IMR-90 (cell line): ENCODE measurements at regions not wholly inside any gene's neighbourhood (a gene's known extent, or its start where the extent isn't known, plus 50 kb on each side); places are given as distances from the start of the nearest gene placed in this dataset.

Experiments used
- ATAC-seq: fragments of 200-7000 bp; cut with Tn5 transposase; 2 replicates; pipeline ENCODE4 v1.9.1; 2020; ENCODE audit warnings: low read depth, mild to moderate bottlenecking, moderate library complexity
- BruUV-seq: library from RNA; stranded (reverse); fragments of 400-500 nt; replicated peaks from 2 replicates; lab custom pipeline; 2021; lab: Mats Ljungman, UMichigan
- CTCF ChIA-PET: fragments of 300-600 bp; formaldehyde crosslinking; extraction: SDS; loops from one replicate; lab custom pipeline; 2021; ENCODE audit warnings: antibody characterized with exemption; lab: Yijun Ruan, JAX
- POLR2A ChIA-PET: fragments of 300-600 bp; sonication (Branson Sonifier 250); formaldehyde crosslinking; loops from one replicate; lab custom pipeline; 2022; ENCODE audit warnings: antibody characterized with exemption; ENCODE audit not compliant: unreplicated experiment; lab: Charles Lee
- DNase-seq: peaks from one replicate; pipeline ENCODE4 v3.0.0; 2013
- H2AFZ ChIP-seq: replicated peaks from 2 replicates; pipeline ENCODE3; 2013; ENCODE audit warnings: low read length, mild to moderate bottlenecking; ENCODE audit not compliant: poor library complexity
- H2AK5ac ChIP-seq: 2 replicates; pipeline ENCODE4 v1.6.1; 2013; ENCODE audit warnings: low read depth, low read length, inconsistent platforms
- H2AK9ac ChIP-seq: replicated peaks from 2 replicates; pipeline ENCODE3; 2013; ENCODE audit warnings: mild to moderate bottlenecking, low read depth, low read length, moderate library complexity; ENCODE audit not compliant: poor library complexity
- H2BK120ac ChIP-seq: 2 replicates; pipeline ENCODE4 v1.6.1; 2013; ENCODE audit warnings: low read depth, low read length, inconsistent platforms
- H2BK15ac ChIP-seq: 3 replicates; pipeline ENCODE4 v1.6.1; 2013; ENCODE audit warnings: low read depth, low read length, inconsistent platforms
- H2BK20ac ChIP-seq: 2 replicates; pipeline ENCODE4 v1.6.1; 2013; ENCODE audit warnings: low read depth, mild to moderate bottlenecking, inconsistent platforms, low read length, moderate library complexity
- H2BK5ac ChIP-seq: 2 replicates; pipeline ENCODE4 v1.6.1; 2013; ENCODE audit warnings: mild to moderate bottlenecking, low read depth, low read length, inconsistent platforms; ENCODE audit not compliant: poor library complexity, severe bottlenecking
- H3K14ac ChIP-seq: replicated peaks from 2 replicates; pipeline ENCODE4 v1.6.1; 2013; ENCODE audit warnings: low read depth, low read length, inconsistent platforms
- H3K18ac ChIP-seq: 2 replicates; pipeline ENCODE4 v1.6.1; 2013; ENCODE audit warnings: low read depth, low read length, control low read depth
- H3K23ac ChIP-seq: 2 replicates; pipeline ENCODE4 v1.6.1; 2013; ENCODE audit warnings: low read depth, low read length, inconsistent platforms
- H3K27ac ChIP-seq: 2 replicates; pipeline ENCODE4 v1.5.1; 2013; ENCODE audit warnings: mild to moderate bottlenecking, control low read depth, low read length; ENCODE audit not compliant: insufficient read depth
- H3K27me3 ChIP-seq: 2 replicates; pipeline ENCODE4 v1.6.1; 2013; ENCODE audit warnings: low read length; ENCODE audit not compliant: control insufficient read depth, insufficient read depth
- H3K36me3 ChIP-seq: 2 replicates; pipeline ENCODE4 v1.6.1; 2013; ENCODE audit warnings: low read length, mixed read lengths; ENCODE audit not compliant: control insufficient read depth, insufficient read depth
- H3K4ac ChIP-seq: 2 replicates; pipeline ENCODE4 v1.6.1; 2013; ENCODE audit warnings: low read depth, low read length, inconsistent platforms
- H3K4me1 ChIP-seq: 2 replicates; pipeline ENCODE4 v1.6.1; 2013; ENCODE audit warnings: low read length, mixed read lengths; ENCODE audit not compliant: control insufficient read depth, insufficient read depth
- H3K4me2 ChIP-seq: 2 replicates; pipeline ENCODE4 v1.6.1; 2013; ENCODE audit warnings: low read depth, mild to moderate bottlenecking, control low read depth, low read length, moderate library complexity
- H3K4me3 ChIP-seq: 2 replicates; pipeline ENCODE4 v1.5.1; 2013; ENCODE audit warnings: low read depth, mild to moderate bottlenecking, control low read depth, low read length, moderate library complexity; ENCODE audit not compliant: insufficient read depth
- H3K56ac ChIP-seq: 2 replicates; pipeline ENCODE4 v1.6.1; 2013; ENCODE audit warnings: low read length, inconsistent platforms; ENCODE audit not compliant: insufficient read depth; ENCODE audit errors: extremely low read depth
- H3K79me1 ChIP-seq, 2 experiments: 2 replicates each; pipeline ENCODE4 v1.6.1; 2013; ENCODE audit warnings: low read length in 2 of 2, inconsistent platforms in 1 of 2, low read depth in 1 of 2
- H3K9ac ChIP-seq: 2 replicates; pipeline ENCODE4 v1.6.1; 2013; ENCODE audit warnings: low read depth, low read length, control low read depth
- H3K9me1 ChIP-seq: 2 replicates; pipeline ENCODE4 v1.6.1; 2013; ENCODE audit warnings: low read length, inconsistent platforms; ENCODE audit not compliant: insufficient read depth
- H3K9me3 ChIP-seq: 2 replicates; pipeline ENCODE4 v1.6.1; 2013; ENCODE audit warnings: low read length; ENCODE audit not compliant: control insufficient read depth, insufficient read depth
- H4K20me1 ChIP-seq: 2 replicates; pipeline ENCODE4 v1.6.1; 2013; ENCODE audit warnings: low read length, inconsistent platforms; ENCODE audit not compliant: insufficient read depth
- H4K5ac ChIP-seq: 2 replicates; pipeline ENCODE4 v1.6.1; 2013; ENCODE audit warnings: mild to moderate bottlenecking, low read depth, low read length, control low read depth
- H4K8ac ChIP-seq, 2 experiments: 2 replicates each; pipeline ENCODE4 v1.6.1; 2013; ENCODE audit warnings: low read depth in 2 of 2, low read length in 2 of 2, control low read depth in 1 of 2, inconsistent platforms in 1 of 2
- H4K91ac ChIP-seq: 2 replicates; pipeline ENCODE4 v1.6.1; 2013; ENCODE audit warnings: low read depth, low read length, inconsistent platforms; ENCODE audit not compliant: insufficient read depth
- BHLHE40 ChIP-seq: fragments of 150-350 bp; IDR thresholded peaks from 2 replicates; pipeline ENCODE4 v1.6.1; 2016; ENCODE audit warnings: mild to moderate bottlenecking, low read depth, low read length
- CEBPB ChIP-seq: IDR thresholded peaks from 2 replicates; pipeline ENCODE4 v1.6.1; 2012; ENCODE audit warnings: low read depth, low read length, improper control_type of control experiment
- CHD1 ChIP-seq: IDR thresholded peaks from 2 replicates; pipeline ENCODE4 v1.6.1; 2012; ENCODE audit warnings: low read depth, low read length, improper control_type of control experiment
- CTCF ChIP-seq: conservative IDR thresholded peaks from 2 replicates; pipeline ENCODE4 v1.5.1; 2012; ENCODE audit warnings: mild to moderate bottlenecking, low read depth, low read length, improper control_type of control experiment
- ELK1 ChIP-seq: fragments of 150-350 bp; IDR thresholded peaks from 2 replicates; pipeline ENCODE4 v1.6.1; 2016; ENCODE audit warnings: low read depth, mild to moderate bottlenecking, low read length, moderate library complexity, borderline replicate concordance
- MAFK ChIP-seq: IDR thresholded peaks from 2 replicates; pipeline ENCODE4 v1.6.1; 2012; ENCODE audit warnings: low read depth, low read length, improper control_type of control experiment
- MAZ ChIP-seq: IDR thresholded peaks from 2 replicates; pipeline ENCODE4 v1.6.1; 2012; ENCODE audit warnings: low read depth, mild to moderate bottlenecking, low read length, improper control_type of control experiment, moderate library complexity, borderline replicate concordance
- MXI1 ChIP-seq: IDR thresholded peaks from 2 replicates; pipeline ENCODE4 v1.6.1; 2012; ENCODE audit warnings: low read depth, mild to moderate bottlenecking, low read length, moderate library complexity, borderline replicate concordance
- NFE2L2 ChIP-seq: fragments of 150-350 bp; IDR thresholded peaks from 2 replicates; pipeline ENCODE4 v1.6.1; 2016; ENCODE audit warnings: low read depth, mild to moderate bottlenecking, low read length
- RAD21 ChIP-seq: IDR thresholded peaks from 2 replicates; pipeline ENCODE4 v1.6.1; 2012; ENCODE audit warnings: low read length, improper control_type of control experiment
- RCOR1 ChIP-seq: IDR thresholded peaks from 2 replicates; pipeline ENCODE4 v1.6.1; 2012; ENCODE audit warnings: mild to moderate bottlenecking, low read length, improper control_type of control experiment; ENCODE audit not compliant: insufficient replicate concordance
- RFX5 ChIP-seq: IDR thresholded peaks from 2 replicates; pipeline ENCODE4 v1.8.0; 2012; ENCODE audit warnings: low read depth, mild to moderate bottlenecking, low read length, moderate library complexity
- SMC3 ChIP-seq: fragments of 150-350 bp; IDR thresholded peaks from 2 replicates; pipeline ENCODE4 v1.6.1; 2016; ENCODE audit warnings: low read depth, mild to moderate bottlenecking, antibody characterized with exemption, low read length, moderate library complexity
- USF2 ChIP-seq: fragments of 150-350 bp; IDR thresholded peaks from 2 replicates; pipeline ENCODE4 v1.6.1; 2017; ENCODE audit warnings: mild to moderate bottlenecking, antibody characterized with exemption, low read length, low read depth
- WGBS, 2 experiments: methylation state at CpG; one replicate each; pipeline versions ENCODE4 v1.1.5 to v1.1.7; 2013; ENCODE audit warnings: missing lambda C conversion rate in 2 of 2; ENCODE audit not compliant: insufficient read length in 1 of 2; ENCODE audit errors: extremely low coverage in 2 of 2; 5-methylcytosine and 5-hydroxymethylcytosine counted together
- dilution Hi-C: fragments of 300-500 bp; cut with HindIII; formaldehyde crosslinking; loops from one replicate; pipeline ENCODE4 v1.14.3; 2018; ENCODE audit warnings: low sequenced_read_pairs; ENCODE audit not compliant: unreplicated experiment
- in situ Hi-C: fragments of 300-500 bp; cut with MboI; formaldehyde crosslinking; loops from 3 replicates; pipeline ENCODE4 v1.14.3; 2019; ENCODE audit warnings: low sequenced_read_pairs, inconsistent platforms, mixed read lengths
- intact Hi-C: fragments of 100-400 bp; cut with micrococcal nuclease; formaldehyde crosslinking; loops from 2 replicates; pipeline ENCODE4 v1.10.0; 2022

- Histone ChIP-seq H2BK120ac (no peak overlapping the region), H3K56ac (no peak overlapping the region), H3K4me1 (no peaks in the 10 kb centered on the region), H2AK9ac (no peak overlapping the region), H3K18ac (no peak overlapping the region), H3K79me1 (no peaks in the 10 kb centered on the region), H3K9ac (no peak overlapping the region), H2AK5ac (no peak overlapping the region), H3K14ac (no peak overlapping the region), H2AFZ (no peak overlapping the region), H4K8ac (no peak overlapping the region), H3K27me3 (no peaks in the 10 kb centered on the region), H3K9me3 (peaks cover 7% of the 10 kb centered on the region), H4K5ac (no peak overlapping the region), H2BK20ac (no peak overlapping the region), H2BK15ac (no peak overlapping the region), H3K4me2 (no peak overlapping the region), H4K91ac (no peak overlapping the region), H3K4ac (no peak overlapping the region), H3K23ac (no peak overlapping the region), H4K20me1 (no peaks in the 10 kb centered on the region), H3K36me3 (no peaks in the 10 kb centered on the region), H3K27ac (no peak overlapping the region), H3K9me1 (no peaks in the 10 kb centered on the region), H3K4me3 (no peak overlapping the region), H2BK5ac (no peak overlapping the region)
- no peak for DNase-seq
- TF ChIP-seq RFX5 (no peak), RCOR1 (no peak), BHLHE40 (no peak), MAFK (no peak), SMC3 (no peak), CTCF (no peak), USF2 (no peak), RAD21 (no peak), CEBPB (no peak), MAZ (no peak), NFE2L2 (no peak), ELK1 (no peak), CHD1 (no peak), MXI1 (no peak)
- CTCF ChIA-PET = no interaction called here
- in situ Hi-C loops (no loop called here), dilution Hi-C loops (no loop called here), intact Hi-C loops (no loop called here)
- no peak for ATAC-seq
- BruUV-seq = no TSS peak
- WGBS, 2 experiments = no CpG with 5 or more reads among the region's 2 CpGs
- POLR2A ChIA-PET = no interaction called here
Observed at GRCh38 chr5:85397451-85397850, 1012.8 kb upstream of the EDIL3 start.
